HG02870 (cell line): ENCODE measurements at regions not wholly inside any gene's neighbourhood (a gene's known extent, or its start where the extent isn't known, plus 50 kb on each side); places are given as distances from the start of the nearest gene placed in this dataset.
"Not testable (repeated sequence)": the region's sequence is repeated elsewhere in the genome, so short reads cannot be mapped to it uniquely, and the experiment has no call there.

Experiments
- ATAC-seq: cut with Tn5 transposase; IDR thresholded peaks from one replicate; pipeline ENCODE4 v1.9.1; 2021; ENCODE audit warnings: mild to moderate bottlenecking, moderate library complexity; ENCODE audit not compliant: unreplicated experiment

DNA sequence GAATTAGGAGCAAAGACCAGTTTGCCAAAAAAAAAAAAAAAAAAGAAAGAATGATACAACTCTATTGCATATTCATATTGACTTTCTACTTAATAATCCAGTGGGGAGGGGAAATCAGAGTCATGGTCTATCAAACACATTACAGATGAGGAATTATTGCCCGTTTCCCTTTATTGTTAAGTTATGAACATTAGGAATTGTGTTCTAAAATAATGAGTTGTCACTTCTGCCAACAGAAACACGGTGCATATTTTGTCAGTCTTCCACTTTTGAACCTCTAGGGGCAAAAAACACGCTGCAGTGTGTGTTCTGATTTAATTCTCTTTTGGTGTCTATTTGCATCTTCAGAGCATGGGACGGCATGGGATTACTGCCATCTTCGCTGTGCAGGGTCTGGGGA, 115.7 kb upstream of the RHOBTB1 start:
- no peak for ATAC-seq

GRCh38 chr10:61052469-61053205, 108.7 kb upstream of the RHOBTB1 start:
- no peak for ATAC-seq

- no peak for ATAC-seq
These were observed 107.4 kb upstream of the RHOBTB1 start for GRCh38 chr10:61051344-61051743.

GRCh38 chr10:61050120-61050745, 106.2 kb upstream of the RHOBTB1 start:
- no peak for ATAC-seq

DNA sequence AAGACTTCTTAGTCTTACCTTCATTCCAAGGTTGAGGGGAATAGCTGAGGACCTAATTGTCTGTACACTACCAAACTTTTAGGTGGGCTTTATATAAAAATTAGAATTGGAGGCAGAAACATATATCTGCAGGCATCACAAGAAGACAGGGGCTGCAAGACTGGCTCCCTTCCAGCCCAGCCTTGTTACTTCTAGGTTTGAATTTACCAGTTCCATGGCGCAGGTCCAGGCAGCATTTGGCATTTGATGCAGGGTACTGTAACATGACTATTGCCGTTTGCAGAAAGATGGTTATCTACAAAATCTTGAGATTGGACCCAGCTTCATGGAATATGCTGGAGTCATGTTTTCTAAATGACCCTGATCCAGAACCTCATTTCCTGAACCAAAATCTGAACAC, 105.4 kb upstream of the RHOBTB1 start:
- no peak for ATAC-seq

GRCh38 chr10:61047788-61048560, 104.0 kb upstream of the RHOBTB1 start:
- no peak for ATAC-seq

- no peak for ATAC-seq
These were observed 103.1 kb upstream of the RHOBTB1 start for GRCh38 chr10:61047081-61047480.

GRCh38 chr10:61045480-61045879, 101.5 kb upstream of the RHOBTB1 start:
- ATAC-seq, result not testable (repeated sequence)

DNA sequence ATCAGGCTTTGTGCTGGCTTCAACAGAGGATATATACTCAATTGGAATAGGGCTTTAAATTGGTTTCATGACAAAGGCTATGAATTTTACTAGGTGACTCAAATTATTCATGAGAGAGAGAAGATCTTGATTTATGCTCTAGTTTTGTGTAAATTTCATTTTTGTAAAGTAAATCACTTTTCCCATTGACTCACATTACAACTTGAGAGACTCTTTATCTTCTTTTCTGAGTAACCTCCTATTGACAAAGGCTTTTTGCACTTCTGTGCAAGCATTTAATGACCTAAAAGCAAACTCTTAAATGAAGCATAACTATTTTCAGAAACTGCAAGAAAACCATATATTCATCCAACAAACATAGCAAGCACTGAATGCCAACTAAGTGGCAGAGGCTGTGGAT, 98.5 kb upstream of the RHOBTB1 start:
- no peak for ATAC-seq

GRCh38 chr10:61040399-61041016, 96.5 kb upstream of the RHOBTB1 start:
- no peak for ATAC-seq

DNA sequence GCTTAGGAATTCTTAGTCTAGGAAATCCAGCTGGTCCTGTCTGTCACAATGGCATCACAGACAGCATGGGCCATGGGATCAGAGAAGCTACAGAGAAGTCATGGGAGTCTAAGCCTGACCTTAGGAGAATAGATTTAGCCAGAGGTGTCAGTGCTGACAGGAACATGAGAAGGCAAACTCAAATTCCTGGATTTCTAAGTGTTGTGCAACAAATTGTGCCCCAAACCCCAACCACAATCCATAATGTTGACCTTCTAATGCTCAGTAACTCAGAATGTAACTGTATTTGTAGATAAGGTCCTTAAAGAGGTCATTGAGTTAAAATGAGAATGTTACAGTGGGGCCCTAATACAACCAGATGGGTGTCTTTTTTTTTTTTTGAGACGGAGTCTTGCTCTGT, 95.9 kb upstream of the RHOBTB1 start:
- no peak for ATAC-seq

DNA sequence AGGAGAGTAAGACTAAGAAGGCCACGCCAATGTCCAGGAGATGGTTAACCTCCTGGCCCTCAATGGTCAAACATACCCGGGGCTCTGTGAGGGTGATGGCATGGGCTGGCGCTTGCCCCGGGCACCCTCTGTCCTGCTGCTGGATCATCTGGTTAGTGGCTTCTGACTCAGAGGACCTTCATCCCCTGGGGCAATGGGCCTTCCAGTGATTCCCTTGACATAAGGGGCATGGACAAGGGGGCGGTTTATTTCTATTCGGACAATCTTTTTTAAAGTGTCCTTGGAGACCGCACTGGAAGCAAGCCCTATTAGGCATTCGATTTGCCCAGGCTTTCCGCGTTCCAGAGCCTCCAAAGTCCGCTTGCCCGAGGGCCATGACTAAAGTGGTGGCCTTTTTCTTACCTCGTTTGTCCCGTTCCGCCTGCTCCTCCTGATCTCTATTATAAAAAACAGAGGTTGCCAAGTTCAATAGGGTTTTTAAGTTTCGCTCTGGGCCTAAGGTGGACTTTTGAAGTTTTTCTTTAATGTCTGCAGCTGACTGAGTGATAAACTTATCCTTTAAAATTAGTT, 93.4 kb upstream of the RHOBTB1 start:
- ATAC-seq, result not testable (repeated sequence)

DNA sequence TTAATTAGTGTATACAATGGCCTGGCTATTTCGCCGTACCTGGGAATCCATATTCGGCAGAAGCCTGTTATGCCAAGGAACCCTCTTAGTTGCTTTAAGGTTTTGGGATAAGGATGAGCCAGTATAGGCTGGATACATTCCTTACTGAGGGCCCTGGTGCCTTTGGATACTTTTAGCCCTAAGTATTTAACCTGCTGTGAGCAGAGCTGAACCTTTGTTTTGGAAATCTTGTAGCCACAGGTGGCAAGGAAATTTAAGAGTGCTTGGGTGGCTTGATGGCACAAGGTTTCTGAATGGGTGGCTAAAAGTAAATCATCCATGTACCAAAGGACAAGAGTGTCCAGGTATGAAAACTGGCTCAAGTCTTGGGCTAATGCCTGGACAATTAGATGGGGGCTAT, 92.2 kb upstream of the RHOBTB1 start:
- ATAC-seq, result not testable (repeated sequence)

GRCh38 chr10:61031341-61031740, 87.4 kb upstream of the RHOBTB1 start:
- no peak for ATAC-seq

DNA sequence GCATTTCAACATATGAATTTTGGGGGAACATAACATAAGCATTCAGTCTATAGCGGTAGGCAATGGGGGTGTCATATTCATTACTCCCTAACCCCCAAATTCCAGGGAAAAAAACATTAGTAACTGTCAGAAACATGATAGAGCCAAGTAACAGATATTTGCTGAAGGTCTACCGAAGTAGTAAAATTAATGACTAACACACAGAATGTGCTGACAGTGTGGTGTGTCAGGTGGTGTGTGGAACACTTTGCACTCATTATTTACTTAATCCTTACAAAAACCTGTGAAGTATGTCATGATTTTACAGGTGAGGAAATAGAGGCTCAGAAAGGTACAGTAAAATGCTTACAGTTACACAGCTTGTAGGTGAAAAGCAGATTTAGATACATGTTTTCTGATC, 85.4 kb upstream of the RHOBTB1 start:
- no peak for ATAC-seq

DNA sequence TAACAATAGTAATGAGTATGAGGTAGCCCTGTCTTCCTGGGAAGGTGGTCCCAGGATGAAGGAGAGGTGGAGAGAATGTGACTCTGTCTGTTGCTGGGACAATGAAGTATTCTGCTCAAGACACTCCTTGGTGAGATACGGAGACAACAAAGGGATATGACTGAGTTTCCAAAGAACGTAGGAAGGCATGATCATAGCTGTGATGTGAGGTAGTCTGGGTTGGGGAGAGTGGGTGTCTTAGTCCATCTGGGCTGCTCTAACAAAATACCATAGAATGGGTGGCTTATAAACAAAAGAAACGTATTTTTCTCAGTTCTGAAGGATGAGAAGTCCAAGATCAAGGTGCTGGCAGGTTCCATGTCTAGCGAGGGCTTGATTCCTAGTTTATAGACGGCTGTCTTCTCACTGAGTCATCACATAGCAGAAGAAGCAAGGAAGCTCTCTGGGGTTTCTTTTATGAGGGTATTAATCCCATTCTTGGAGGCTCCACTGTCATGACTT, 84.9 kb upstream of the RHOBTB1 start:
- no peak for ATAC-seq

- peak; percentile 77 for ATAC-seq
These were observed 80.8 kb upstream of the RHOBTB1 start for GRCh38 chr10:61024856-61025201.

GRCh38 chr10:61024151-61024855, 80.3 kb upstream of the RHOBTB1 start:
- no peak for ATAC-seq

GRCh38 chr10:61023053-61023452, 79.1 kb upstream of the RHOBTB1 start:
- no peak for ATAC-seq

GRCh38 chr10:61021926-61022325, 77.9 kb upstream of the RHOBTB1 start:
- ATAC-seq, result no peak
